Adrenal gland (tissue), 5 donors: ENCODE measurements at regions not wholly inside any gene's neighbourhood (a gene's known extent, or its start where the extent isn't known, plus 50 kb on each side); places are given as distances from the start of the nearest gene placed in this dataset.

Experiments used
- CTCF ChIP-seq, 6 experiments: fragments of 450-650 bp in 4 of 6; fragments of 200-600 bp in 2 of 6; sonication (generic) in 1 of 6; IDR thresholded peaks; 1 replicate in 5 of 6; 2 replicates in 1 of 6; pipeline versions ENCODE4 v1.5.1 to v1.8.0; 2016 to 2021; ENCODE audit warnings: antibody characterized with exemption in 6 of 6, mild to moderate bottlenecking in 2 of 6, moderate library complexity in 1 of 6
- POLR2A ChIP-seq, 2 donors: fragments of 450-650 bp; IDR thresholded peaks; one replicate each; pipeline ENCODE4 v1.6.1; 2017; ENCODE audit warnings: antibody characterized with exemption in 2 of 2, mild to moderate bottlenecking in 2 of 2, moderate library complexity in 1 of 2
- donor health status: DM: no; HTN: no; CAD: no.

- TF ChIP-seq POLR2A (IDR thresholded peaks at IDR 0.05) (no peak), CTCF (IDR thresholded peaks at IDR 0.05) (no peak)
These were observed 161.8 kb downstream of the CAVIN4 start for GRCh38 chr9:100739666-100740065.
